GM12878 (cell line): ENCODE measurements at regions not wholly inside any gene's neighbourhood (a gene's known extent, or its start where the extent isn't known, plus 50 kb on each side); places are given as distances from the start of the nearest gene placed in this dataset.

ENCODE experiments used
- ATAC-seq: fragments of 200-7000 bp; cut with Tn5 transposase; 3 replicates; pipeline ENCODE4 v1.9.1; 2020; ENCODE audit warnings: mild to moderate bottlenecking, moderate library complexity
- BruUV-seq: library from RNA; stranded (reverse); fragments of 400-500 nt; replicated peaks from 2 replicates; lab custom pipeline; 2021; lab: Mats Ljungman, UMichigan
- CTCF ChIA-PET: fragments of 300-600 bp; sonication (Branson Sonifier 250); formaldehyde crosslinking; extraction: SDS; loops from one replicate; lab custom pipeline; 2021; ENCODE audit warnings: inconsistent platforms; lab: Yijun Ruan, JAX
- POLR2A ChIA-PET: fragments of 350-600 bp; formaldehyde crosslinking; extraction: SDS; loops from one replicate; lab custom pipeline; 2021; ENCODE audit warnings: inconsistent platforms; lab: Charles Lee
- RAD21 ChIA-PET: fragments of 300-600 bp; sonication (Branson Sonifier 250); formaldehyde crosslinking; loops from one replicate; lab custom pipeline; 2023; ENCODE audit warnings: antibody characterized with exemption; ENCODE audit not compliant: unreplicated experiment; lab: Charles Lee
- SMC1A ChIA-PET: fragments of 300-600 bp; sonication (Branson Sonifier 250); formaldehyde crosslinking; loops from one replicate; lab custom pipeline; 2023; ENCODE audit not compliant: unreplicated experiment, uncharacterized antibody; lab: Charles Lee
- DNase-seq: peaks from one replicate; pipeline ENCODE4 v3.0.0-alpha.2; 2011; ENCODE audit warnings: low read depth, low spot score
- FAIRE-seq: peaks from 3 replicates; lab custom pipeline; 2011; peaks lifted over from hg19 to GRCh38; lab: Jason Lieb, UNC
- H2AFZ ChIP-seq: 2 replicates; pipeline ENCODE4 v1.6.0; 2011; ENCODE audit warnings: low read depth, low read length, control low read depth; ENCODE audit not compliant: control insufficient read depth
- H3K27ac ChIP-seq: 2 replicates; pipeline ENCODE4 v1.5.1; 2011; ENCODE audit warnings: control low read depth; ENCODE audit not compliant: control insufficient read depth, insufficient read depth
- H3K27me3 ChIP-seq, 2 experiments: replicated peaks in 1 of 2; 2 replicates each; pipeline versions ENCODE4 v1.6.0 to v1.6.1; 2011; ENCODE audit warnings: low read length in 1 of 2; ENCODE audit not compliant: control insufficient read depth in 2 of 2, insufficient read depth in 2 of 2
- H3K36me3 ChIP-seq, 2 experiments: 2 replicates each; pipeline ENCODE4 v1.5.1; 2011; ENCODE audit warnings: low read length in 1 of 2; ENCODE audit not compliant: control insufficient read depth in 2 of 2, insufficient read depth in 2 of 2
- H3K4me1 ChIP-seq: 2 replicates; pipeline ENCODE4 v1.6.1; 2011; ENCODE audit warnings: mild to moderate bottlenecking, low read length, moderate library complexity, mixed read lengths; ENCODE audit not compliant: control insufficient read depth, insufficient read depth
- H3K4me2 ChIP-seq: 2 replicates; pipeline ENCODE4 v1.6.0; 2011; ENCODE audit warnings: control low read depth; ENCODE audit not compliant: control insufficient read depth, insufficient read depth
- H3K4me3 ChIP-seq: fragments of 200-600 bp; sonication (generic); 2 replicates; pipeline ENCODE4 v1.5.1; 2016
- H3K79me2 ChIP-seq: 2 replicates; pipeline ENCODE4 v1.6.0; 2011; ENCODE audit warnings: low read length; ENCODE audit not compliant: control insufficient read depth, insufficient read depth
- H3K9ac ChIP-seq: 2 replicates; pipeline ENCODE4 v1.8.0; 2011; ENCODE audit warnings: low read length, control low read depth, mixed read lengths; ENCODE audit not compliant: control insufficient read depth, insufficient read depth
- H3K9me3 ChIP-seq: replicated peaks from 3 replicates; pipeline ENCODE4 v1.5.1; 2011; ENCODE audit warnings: mild to moderate bottlenecking, low read length; ENCODE audit not compliant: control insufficient read depth, insufficient read depth
- H4K20me1 ChIP-seq: 2 replicates; pipeline ENCODE4 v1.6.0; 2011; ENCODE audit not compliant: control insufficient read depth, insufficient read depth
- CBFB ChIP-seq: IDR thresholded peaks from 2 replicates; pipeline ENCODE4 v1.6.1; 2016; ENCODE audit warnings: antibody characterized with exemption, low read depth
- CBX3 ChIP-seq: fragments of 200-600 bp; sonication (generic); IDR thresholded peaks from 2 replicates; pipeline ENCODE4 v1.6.1; 2016; ENCODE audit warnings: low read depth, borderline replicate concordance
- KDM1A ChIP-seq: fragments of 200-600 bp; sonication (generic); IDR thresholded peaks from 2 replicates; pipeline ENCODE4 v1.6.1; 2016; ENCODE audit warnings: borderline replicate concordance
- NR2C1 ChIP-seq: fragments of 450-650 bp; IDR thresholded peaks from 2 replicates; pipeline ENCODE4 v1.6.1; 2017; ENCODE audit warnings: antibody characterized with exemption, mild to moderate bottlenecking, moderate library complexity
- RCOR1 ChIP-seq: conservative IDR thresholded peaks from 2 replicates; pipeline ENCODE4 v1.6.1; 2012; ENCODE audit warnings: low read depth, low read length, improper control_type of control experiment
- STAT1 ChIP-seq: fragments of 450-650 bp; conservative IDR thresholded peaks from 2 replicates; pipeline ENCODE4 v1.6.1; 2014; ENCODE audit warnings: antibody characterized with exemption, mild to moderate bottlenecking
- WGBS: methylation state at CpG from one replicate; pipeline ENCODE4 v1.1.6; 2016; ENCODE audit warnings: low lambda C conversion rate; ENCODE audit not compliant: insufficient replicate concordance, insufficient coverage; ENCODE audit errors: missing lambda C conversion rate; 5-methylcytosine and 5-hydroxymethylcytosine counted together
- in situ Hi-C: fragments of 300-500 bp; cut with MboI; formaldehyde crosslinking; loops from 9 replicates; pipeline ENCODE4 v1.14.3; 2018; ENCODE audit warnings: mixed read lengths
- intact Hi-C: fragments of 100-400 bp; cut with micrococcal nuclease; formaldehyde crosslinking; loops from one replicate; pipeline ENCODE4 v1.14.2; 2022; ENCODE audit not compliant: unreplicated experiment
- TF ChIP-seq, protein P1 (sequence below): IDR thresholded peaks from 2 replicates; pipeline ENCODE4 v1.6.1; 2011; ENCODE audit warnings: low read depth, low read length, improper control_type of control experiment, borderline replicate concordance
- TF ChIP-seq, protein P2 (sequence below): IDR thresholded peaks from 2 replicates; pipeline ENCODE4 v1.6.1; 2012; ENCODE audit warnings: improper control_type of control experiment, low read depth, low read length; ENCODE audit not compliant: insufficient replicate concordance

- ChIA-PET SMC1A (interaction anchor here (0.6 to 15.6 kb wide), 7 partner anchors 11 to 124 kb away, joined by 3 to 255 read pairs (median 3); no protein-coding TSS in a partner anchor), POLR2A (interaction anchor here (0.9 to 3.1 kb wide), 3 partner anchors 8 to 13 kb away, joined by 3 to 9 read pairs (median 8); no protein-coding TSS in a partner anchor), CTCF (interaction anchor here (0.5 to 3.4 kb wide), 5 partner anchors 10 to 212 kb away, joined by 3 to 15 read pairs (median 3); no protein-coding TSS in a partner anchor), RAD21 (interaction anchor here (0.6 to 1.1 kb wide), 3 partner anchors 9 to 1109 kb away, joined by 3 to 5 read pairs (median 4); no protein-coding TSS in a partner anchor)
- Histone ChIP-seq H2AFZ (no peak overlapping the region), H3K79me2 (no peaks in the 10 kb centered on the region), H3K9ac (no peak overlapping the region), H3K4me1 (no peaks in the 10 kb centered on the region), H4K20me1 (no peaks in the 10 kb centered on the region), H3K4me3 (no peak overlapping the region), H3K27ac (no peak overlapping the region), H3K27me3 (no peaks in the 10 kb centered on the region), H3K4me2 (no peak overlapping the region), H3K36me3 (no peaks in the 10 kb centered on the region), H3K9me3 (no peaks in the 10 kb centered on the region)
- DNase-seq (no peak), FAIRE-seq (no peak), ATAC-seq (no peak)
- WGBS: 69% methylated on average over 10 of the region's 10 CpGs
- intact Hi-C loops (no loop called here), in situ Hi-C loops (no loop called here)
- TF ChIP-seq RCOR1 (no peak), STAT1 (no peak), CBFB (no peak), KDM1A (no peak), NR2C1 (no peak), CBX3 (no peak)
- TF ChIP-seq, protein P1, sequence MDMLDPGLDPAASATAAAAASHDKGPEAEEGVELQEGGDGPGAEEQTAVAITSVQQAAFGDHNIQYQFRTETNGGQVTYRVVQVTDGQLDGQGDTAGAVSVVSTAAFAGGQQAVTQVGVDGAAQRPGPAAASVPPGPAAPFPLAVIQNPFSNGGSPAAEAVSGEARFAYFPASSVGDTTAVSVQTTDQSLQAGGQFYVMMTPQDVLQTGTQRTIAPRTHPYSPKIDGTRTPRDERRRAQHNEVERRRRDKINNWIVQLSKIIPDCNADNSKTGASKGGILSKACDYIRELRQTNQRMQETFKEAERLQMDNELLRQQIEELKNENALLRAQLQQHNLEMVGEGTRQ: no peak
- TF ChIP-seq, protein P2, sequence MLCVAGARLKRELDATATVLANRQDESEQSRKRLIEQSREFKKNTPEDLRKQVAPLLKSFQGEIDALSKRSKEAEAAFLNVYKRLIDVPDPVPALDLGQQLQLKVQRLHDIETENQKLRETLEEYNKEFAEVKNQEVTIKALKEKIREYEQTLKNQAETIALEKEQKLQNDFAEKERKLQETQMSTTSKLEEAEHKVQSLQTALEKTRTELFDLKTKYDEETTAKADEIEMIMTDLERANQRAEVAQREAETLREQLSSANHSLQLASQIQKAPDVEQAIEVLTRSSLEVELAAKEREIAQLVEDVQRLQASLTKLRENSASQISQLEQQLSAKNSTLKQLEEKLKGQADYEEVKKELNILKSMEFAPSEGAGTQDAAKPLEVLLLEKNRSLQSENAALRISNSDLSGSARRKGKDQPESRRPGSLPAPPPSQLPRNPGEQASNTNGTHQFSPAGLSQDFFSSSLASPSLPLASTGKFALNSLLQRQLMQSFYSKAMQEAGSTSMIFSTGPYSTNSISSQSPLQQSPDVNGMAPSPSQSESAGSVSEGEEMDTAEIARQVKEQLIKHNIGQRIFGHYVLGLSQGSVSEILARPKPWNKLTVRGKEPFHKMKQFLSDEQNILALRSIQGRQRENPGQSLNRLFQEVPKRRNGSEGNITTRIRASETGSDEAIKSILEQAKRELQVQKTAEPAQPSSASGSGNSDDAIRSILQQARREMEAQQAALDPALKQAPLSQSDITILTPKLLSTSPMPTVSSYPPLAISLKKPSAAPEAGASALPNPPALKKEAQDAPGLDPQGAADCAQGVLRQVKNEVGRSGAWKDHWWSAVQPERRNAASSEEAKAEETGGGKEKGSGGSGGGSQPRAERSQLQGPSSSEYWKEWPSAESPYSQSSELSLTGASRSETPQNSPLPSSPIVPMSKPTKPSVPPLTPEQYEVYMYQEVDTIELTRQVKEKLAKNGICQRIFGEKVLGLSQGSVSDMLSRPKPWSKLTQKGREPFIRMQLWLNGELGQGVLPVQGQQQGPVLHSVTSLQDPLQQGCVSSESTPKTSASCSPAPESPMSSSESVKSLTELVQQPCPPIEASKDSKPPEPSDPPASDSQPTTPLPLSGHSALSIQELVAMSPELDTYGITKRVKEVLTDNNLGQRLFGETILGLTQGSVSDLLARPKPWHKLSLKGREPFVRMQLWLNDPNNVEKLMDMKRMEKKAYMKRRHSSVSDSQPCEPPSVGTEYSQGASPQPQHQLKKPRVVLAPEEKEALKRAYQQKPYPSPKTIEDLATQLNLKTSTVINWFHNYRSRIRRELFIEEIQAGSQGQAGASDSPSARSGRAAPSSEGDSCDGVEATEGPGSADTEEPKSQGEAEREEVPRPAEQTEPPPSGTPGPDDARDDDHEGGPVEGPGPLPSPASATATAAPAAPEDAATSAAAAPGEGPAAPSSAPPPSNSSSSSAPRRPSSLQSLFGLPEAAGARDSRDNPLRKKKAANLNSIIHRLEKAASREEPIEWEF: no peak
- no TSS peak for BruUV-seq
Measured at GRCh38 chr1:234715252-234716014, 105.5 kb upstream of the IRF2BP2 start.
